Esophagus muscularis mucosa (tissue), 3 donors: ENCODE measurements at regions not wholly inside any gene's neighbourhood (a gene's known extent, or its start where the extent isn't known, plus 50 kb on each side); places are given as distances from the start of the nearest gene placed in this dataset.

ENCODE experiments used
- CTCF ChIP-seq, 3 experiments: fragments of 200-600 bp in 2 of 3; fragments of 450-650 bp in 1 of 3; sonication (generic) in 2 of 3; IDR thresholded peaks; one replicate each; pipeline ENCODE4 v1.5.1; 2017 to 2019; ENCODE audit warnings: antibody characterized with exemption in 3 of 3, mild to moderate bottlenecking in 2 of 3, moderate library complexity in 1 of 3
- POLR2AphosphoS5 ChIP-seq, 2 donors: sonication (generic); formaldehyde crosslinking; IDR thresholded peaks; one replicate each; pipeline ENCODE4 v1.6.1; 2017; ENCODE audit warnings: antibody characterized with exemption in 2 of 2

DNA sequence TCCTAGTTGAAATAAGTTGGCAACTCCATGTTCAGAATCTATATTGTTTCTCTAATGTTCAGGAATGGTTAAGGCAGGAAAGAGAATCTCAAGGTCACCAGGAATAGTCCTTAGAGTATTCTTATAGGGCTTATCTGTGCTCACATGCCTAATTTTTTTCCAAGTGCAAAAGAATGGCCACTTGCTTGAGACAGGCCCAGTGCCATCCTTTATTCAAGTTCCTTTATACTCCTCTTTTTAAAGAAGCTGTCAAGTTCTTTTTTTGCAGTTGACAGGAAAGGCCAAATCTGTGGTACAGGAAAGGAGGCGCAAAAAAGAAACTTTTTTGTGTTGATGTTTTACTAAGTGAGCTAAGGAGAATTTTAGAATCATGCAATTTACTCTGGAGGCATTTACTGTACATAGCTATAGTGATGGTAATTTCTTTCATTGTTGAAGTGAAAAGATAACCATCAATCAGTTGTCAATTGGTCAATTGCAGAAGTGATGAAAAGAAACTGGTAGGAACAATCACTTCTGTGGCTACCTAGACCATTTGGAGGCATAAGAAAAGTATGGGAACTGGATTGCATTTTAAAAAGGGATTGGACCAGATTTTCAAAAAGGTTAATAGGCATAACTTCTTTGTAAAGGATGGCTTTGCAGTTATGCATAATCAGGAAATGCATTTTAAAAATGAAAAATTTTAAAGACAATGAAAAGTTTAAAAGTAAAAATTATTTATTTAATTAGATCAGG is 102.5 kb upstream of the SOX2 start:
- TF ChIP-seq POLR2AphosphoS5 (IDR thresholded peaks at IDR 0.05) (no peak), CTCF (IDR thresholded peaks at IDR 0.05) (no peak)
